ENCODE measurements at regions not wholly inside any gene's neighbourhood (a gene's known extent, or its start where the extent isn't known, plus 50 kb on each side); places are given as distances from the start of the nearest gene placed in this dataset.

DNA sequence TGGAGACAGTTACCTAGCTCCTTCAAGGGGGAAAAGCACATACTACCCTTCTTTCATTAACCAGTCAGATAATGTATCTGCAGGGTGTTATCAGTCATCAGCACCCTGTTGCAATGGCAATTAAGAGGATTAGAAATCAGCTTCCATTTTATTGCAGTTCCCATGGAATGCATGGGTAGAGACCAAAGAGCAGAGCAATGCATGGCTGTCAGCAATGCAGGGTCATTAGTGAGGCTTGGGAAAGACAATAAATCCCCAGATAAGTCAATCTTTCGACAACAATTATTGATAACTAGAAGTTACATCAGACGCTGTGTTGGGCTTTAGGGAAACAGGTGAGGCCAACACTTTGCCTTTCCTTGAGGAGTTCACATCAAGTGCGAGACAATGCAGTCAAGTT lies 150.9 kb downstream of the MAFB start:
- no peak for DNase-seq

DNA sequence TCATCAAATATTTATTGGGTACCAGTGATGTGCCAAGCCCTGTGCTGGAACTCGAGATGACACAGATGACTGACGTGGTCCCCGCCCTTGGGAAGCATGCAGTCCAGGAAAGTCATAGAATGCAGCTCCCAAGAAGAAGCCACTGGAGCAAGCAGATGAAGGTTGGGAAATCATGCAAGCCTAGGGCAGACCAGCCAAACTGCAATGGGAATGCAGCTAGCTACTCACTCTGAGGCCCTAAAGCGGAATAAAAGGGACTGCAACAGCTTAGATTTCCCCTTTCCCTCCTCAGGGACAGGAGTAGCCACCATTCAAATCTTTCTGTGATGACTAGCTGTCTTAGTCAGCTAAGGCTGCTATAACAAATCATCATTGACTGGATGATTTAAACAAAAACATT lies 152.2 kb downstream of the MAFB start:
- DNase-seq = no peak

GRCh38 chr20:40535816-40536215 lies 153.2 kb downstream of the MAFB start:
- DNase-seq = no peak

DNA sequence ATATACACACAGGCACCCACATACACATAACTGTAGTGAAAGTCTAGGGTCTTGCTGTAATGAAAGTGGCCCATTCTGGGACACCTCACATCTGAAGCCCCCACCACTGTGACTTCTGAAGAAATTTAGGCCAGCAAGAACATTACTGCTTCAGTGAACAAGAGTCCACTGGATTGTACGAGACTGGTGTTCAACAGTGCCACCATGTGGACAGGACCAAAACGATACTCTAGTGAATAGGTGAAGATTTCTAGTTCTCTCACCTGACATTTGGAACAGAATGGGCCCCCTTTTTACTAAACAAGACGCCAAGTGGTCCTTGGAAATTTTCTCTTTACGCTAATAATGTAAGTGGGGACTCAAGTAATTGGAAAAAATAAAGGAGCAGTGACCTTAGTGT lies 156.9 kb downstream of the MAFB start:
- no peak for DNase-seq

- no peak for DNase-seq
Measured at GRCh38 chr20:40525351-40525750, 163.7 kb downstream of the MAFB start.

DNA sequence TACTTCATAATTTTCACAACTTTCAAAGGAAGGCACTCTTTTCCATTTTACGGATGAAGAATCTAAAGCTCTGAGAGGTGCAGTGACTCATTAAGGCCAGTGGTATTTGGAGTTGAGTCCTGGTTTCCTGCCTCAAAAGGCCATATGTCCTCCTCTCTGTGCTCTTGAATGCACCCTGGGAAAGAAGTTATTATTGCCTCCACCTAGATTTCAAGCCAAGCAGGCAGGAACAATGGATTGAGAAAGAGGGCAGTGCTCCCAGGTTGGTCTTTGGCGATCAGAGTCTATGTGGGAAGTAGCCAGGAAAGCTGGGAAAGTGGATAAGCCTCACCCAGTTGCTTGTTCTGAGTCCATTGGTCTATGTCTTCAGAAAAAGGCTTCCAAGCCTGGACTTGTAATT lies 165.0 kb downstream of the MAFB start:
- no peak for DNase-seq

- no peak for DNase-seq
Measured at GRCh38 chr20:40522405-40522804, 166.6 kb downstream of the MAFB start.

DNA sequence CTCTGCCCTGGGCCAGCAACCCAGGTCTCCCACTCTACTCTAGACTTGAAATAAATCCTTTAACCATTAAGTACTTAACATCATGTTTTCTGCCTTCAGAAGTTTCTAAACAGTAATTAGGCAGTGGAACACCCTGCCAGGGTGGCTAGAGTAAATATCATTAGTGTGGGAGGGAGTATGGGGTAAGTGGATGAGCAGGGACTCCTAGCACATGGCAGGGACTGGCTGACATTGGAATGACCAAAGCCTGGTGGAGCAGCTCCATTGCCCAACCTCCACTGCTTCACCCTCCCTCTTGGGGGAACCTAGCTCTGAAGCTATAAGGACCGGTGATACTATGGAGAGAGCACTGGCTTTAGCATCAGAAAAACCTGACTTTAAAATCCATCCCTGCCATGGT lies 167.1 kb downstream of the MAFB start:
- no peak for DNase-seq

- DNase-seq = no peak
Measured at GRCh38 chr20:40519918-40520317, 169.1 kb downstream of the MAFB start.

DNA sequence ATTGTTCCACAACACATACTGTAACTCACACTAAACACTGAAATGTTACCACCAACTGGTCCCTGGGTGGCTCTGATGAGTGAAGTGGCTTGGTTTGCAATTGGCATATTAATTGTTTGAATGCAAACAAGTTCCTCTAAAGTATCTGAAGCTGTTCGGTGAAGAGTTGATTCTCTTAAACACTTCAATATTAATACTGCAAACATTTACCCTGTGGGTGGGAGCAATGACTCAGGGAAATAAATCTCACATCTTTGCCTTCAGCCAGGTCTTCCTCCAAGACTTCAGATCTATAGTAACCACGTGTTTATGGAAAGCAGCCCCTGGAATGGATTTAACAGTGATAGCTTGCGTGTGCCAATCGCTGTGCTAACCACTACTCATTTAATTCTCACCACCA lies 176.0 kb downstream of the MAFB start:
- no peak for DNase-seq

DNA sequence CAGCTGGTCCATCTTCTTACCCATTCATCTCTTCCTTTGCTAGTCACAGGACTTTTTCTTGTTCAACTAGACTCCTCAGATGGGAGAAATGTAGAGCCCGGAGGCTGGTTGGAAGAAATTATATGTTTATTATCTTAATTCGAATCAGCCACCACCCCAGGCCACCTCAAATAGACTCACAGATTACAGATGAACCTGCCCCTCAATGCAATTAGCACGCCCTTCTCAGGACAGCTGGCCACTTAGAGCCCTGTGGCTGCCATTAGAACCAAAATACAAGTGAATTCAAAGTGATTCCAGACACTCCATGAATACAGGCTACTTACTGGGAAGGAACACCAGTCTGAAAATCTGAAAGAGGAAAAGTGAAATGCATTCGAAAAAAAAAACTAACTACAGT lies 176.4 kb downstream of the MAFB start:
- DNase-seq = no peak

- no peak for DNase-seq
Measured at GRCh38 chr20:40511478-40511877, 177.6 kb downstream of the MAFB start.

GRCh38 chr20:40510622-40511021 lies 178.4 kb downstream of the MAFB start:
- DNase-seq = no peak

- no peak for DNase-seq
Measured at GRCh38 chr20:40508821-40509220, 180.2 kb downstream of the MAFB start.

DNA sequence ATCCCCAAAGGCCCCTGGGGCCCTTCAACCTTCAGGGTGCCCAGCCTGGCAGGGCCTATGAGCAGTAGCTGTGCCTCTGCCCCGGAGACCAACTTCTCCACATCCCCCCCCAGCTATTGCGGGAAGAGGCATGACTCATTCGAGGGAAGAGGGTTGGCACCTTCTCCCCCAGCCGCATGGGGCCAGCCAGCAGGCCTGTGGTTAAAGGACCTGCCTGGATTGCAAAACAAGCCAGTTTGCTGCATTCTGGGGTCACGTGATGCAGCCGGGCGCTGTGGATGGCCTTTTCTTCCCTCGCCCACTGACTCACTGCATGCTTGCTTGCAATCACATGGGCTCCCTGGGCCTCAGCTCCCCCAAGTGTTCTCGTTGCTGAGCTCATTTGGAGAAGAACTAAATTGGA lies 182.5 kb downstream of the MAFB start:
- no peak for DNase-seq

GRCh38 chr20:40503119-40503518 lies 185.9 kb downstream of the MAFB start:
- DNase-seq = no peak

DNA sequence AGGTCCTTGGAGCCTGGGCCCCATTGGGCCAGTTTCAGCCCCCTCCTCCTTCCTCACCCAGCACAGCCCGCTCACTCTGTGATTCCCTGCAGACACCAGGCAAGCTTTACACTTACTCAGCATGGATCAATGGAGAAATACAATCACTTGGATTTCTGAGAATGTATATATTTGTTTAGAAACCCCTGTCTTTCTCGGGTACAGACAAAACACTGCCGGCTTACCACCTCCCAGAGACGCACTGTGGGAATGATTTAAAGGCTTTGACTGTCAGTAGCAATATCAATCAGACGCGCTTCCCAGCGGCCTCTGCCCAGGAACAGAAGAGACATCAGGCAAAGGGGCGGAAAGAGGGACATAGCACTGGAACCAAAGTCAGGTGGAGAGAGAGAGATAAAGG lies 186.5 kb downstream of the MAFB start:
- DNase-seq = no peak

- DNase-seq = no peak
Measured at GRCh38 chr20:40499391-40499790, 189.6 kb downstream of the MAFB start.

- DNase-seq = no peak
Measured at GRCh38 chr20:40497899-40498691, 190.9 kb downstream of the MAFB start.

GRCh38 chr20:40495956-40496355 lies 193.1 kb downstream of the MAFB start:
- no peak for DNase-seq

GRCh38 chr20:40494248-40494647 lies 194.8 kb downstream of the MAFB start:
- DNase-seq = no peak

GRCh38 chr20:40493549-40493948 lies 195.5 kb downstream of the MAFB start:
- DNase-seq = no peak

GRCh38 chr20:40493071-40493470 lies 196.0 kb downstream of the MAFB start:
- DNase-seq = no peak

- DNase-seq = no peak
Measured at GRCh38 chr20:40491009-40491590, 197.9 kb downstream of the MAFB start.

DNA sequence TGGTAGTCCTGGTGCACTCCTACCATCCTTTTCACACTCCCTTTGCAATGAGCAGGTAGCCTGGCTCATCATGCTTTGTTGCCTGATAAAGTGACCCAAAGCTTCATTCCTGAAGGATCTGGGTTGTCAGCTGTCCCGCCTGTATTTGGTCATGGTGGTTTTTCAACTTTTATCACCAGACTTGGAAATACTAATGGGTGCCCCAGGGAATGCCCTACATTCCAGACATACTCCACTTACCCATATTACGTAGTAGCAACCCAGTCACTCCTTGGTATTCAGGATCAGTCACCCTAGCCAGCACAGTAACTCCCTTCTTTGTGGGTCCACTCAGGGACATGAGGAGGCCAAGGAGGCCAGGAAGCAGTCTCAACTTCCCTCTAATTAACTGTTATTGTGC lies 199.2 kb downstream of the MAFB start:
- no peak for DNase-seq

Data from NCI-H2081 (cell line).